Kidney glomerular epithelial cell (primary cell): ENCODE measurements at regions not wholly inside any gene's neighbourhood (a gene's known extent, or its start where the extent isn't known, plus 50 kb on each side); places are given as distances from the start of the nearest gene placed in this dataset.
A peak's percentile ranks its signal among the peaks of the same experiment; 100 is the strongest.

Source experiments
- DNase-seq: peaks from one replicate; lab custom pipeline; 2025; lab: John Stamatoyannopoulos, UW

- no peak for DNase-seq
These were observed 744.5 kb downstream of the EFNB2 start for GRCh38 chr13:105790923-105791322.

- DNase-seq, result no peak
These were observed 746.9 kb downstream of the EFNB2 start for GRCh38 chr13:105788530-105788929.

GRCh38 chr13:105787632-105788031 lies 747.8 kb downstream of the EFNB2 start:
- DNase-seq, result no peak

- no peak for DNase-seq
These were observed 750.0 kb downstream of the EFNB2 start for GRCh38 chr13:105785436-105785835.

GRCh38 chr13:105783261-105783660 lies 752.2 kb downstream of the EFNB2 start:
- no peak for DNase-seq

- no peak for DNase-seq
These were observed 757.3 kb downstream of the EFNB2 start for GRCh38 chr13:105778196-105778595.

GRCh38 chr13:105774739-105775460 lies 760.6 kb downstream of the EFNB2 start:
- peak; percentile 97 for DNase-seq

GRCh38 chr13:105773863-105774538 lies 761.5 kb downstream of the EFNB2 start:
- peak; percentile 36 for DNase-seq

- DNase-seq, result no peak
These were observed 762.2 kb downstream of the EFNB2 start for GRCh38 chr13:105773241-105773640.

GRCh38 chr13:105764486-105764885 lies 771.0 kb downstream of the EFNB2 start:
- no peak for DNase-seq

- no peak for DNase-seq
These were observed 771.6 kb downstream of the EFNB2 start for GRCh38 chr13:105763851-105764250.

GRCh38 chr13:105762096-105762495 lies 773.4 kb downstream of the EFNB2 start:
- DNase-seq, result no peak

- no peak for DNase-seq
These were observed 776.3 kb downstream of the EFNB2 start for GRCh38 chr13:105758918-105759860.

- DNase-seq, result no peak
These were observed 794.7 kb downstream of the EFNB2 start for GRCh38 chr13:105740739-105741138.

GRCh38 chr13:105737688-105738087 lies 797.8 kb downstream of the EFNB2 start:
- DNase-seq, result no peak

- no peak for DNase-seq
These were observed 800.2 kb downstream of the EFNB2 start for GRCh38 chr13:105735281-105735680.

- DNase-seq, result no peak
These were observed 802.5 kb downstream of the EFNB2 start for GRCh38 chr13:105732806-105733529.

- DNase-seq, result no peak
These were observed 809.6 kb downstream of the EFNB2 start for GRCh38 chr13:105725887-105726286.

- DNase-seq, result peak; percentile 2
These were observed 814.4 kb downstream of the EFNB2 start for GRCh38 chr13:105721016-105721415.

- no peak for DNase-seq
These were observed 815.6 kb downstream of the EFNB2 start for GRCh38 chr13:105719859-105720258.

GRCh38 chr13:105709181-105709580 lies 826.3 kb downstream of the EFNB2 start:
- DNase-seq, result no peak

- no peak for DNase-seq
These were observed 831.6 kb downstream of the EFNB2 start for GRCh38 chr13:105703843-105704242.
